ENCODE measurements at regions not wholly inside any gene's neighbourhood (a gene's known extent, or its start where the extent isn't known, plus 50 kb on each side); places are given as distances from the start of the nearest gene placed in this dataset.

DNA sequence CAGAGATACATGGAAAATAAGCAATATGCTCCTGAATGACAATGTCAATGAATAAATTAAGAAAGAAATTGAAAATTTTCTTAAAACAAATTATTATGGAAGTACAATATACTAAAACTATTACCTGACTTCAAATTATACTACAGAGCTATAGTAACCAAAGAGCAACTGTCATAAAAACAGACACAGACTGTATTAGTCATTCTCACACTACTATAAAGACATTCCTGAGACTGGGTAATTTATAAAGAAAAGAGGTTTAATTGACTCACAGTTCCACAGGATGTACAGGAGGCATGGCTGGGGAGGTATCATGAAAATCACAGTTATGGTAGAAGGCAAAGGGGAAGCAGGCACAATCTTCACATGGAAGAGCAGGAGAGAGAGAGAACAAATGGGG lies 60.0 kb upstream of the CYSLTR1 start:
- TF ChIP-seq, protein P1, sequence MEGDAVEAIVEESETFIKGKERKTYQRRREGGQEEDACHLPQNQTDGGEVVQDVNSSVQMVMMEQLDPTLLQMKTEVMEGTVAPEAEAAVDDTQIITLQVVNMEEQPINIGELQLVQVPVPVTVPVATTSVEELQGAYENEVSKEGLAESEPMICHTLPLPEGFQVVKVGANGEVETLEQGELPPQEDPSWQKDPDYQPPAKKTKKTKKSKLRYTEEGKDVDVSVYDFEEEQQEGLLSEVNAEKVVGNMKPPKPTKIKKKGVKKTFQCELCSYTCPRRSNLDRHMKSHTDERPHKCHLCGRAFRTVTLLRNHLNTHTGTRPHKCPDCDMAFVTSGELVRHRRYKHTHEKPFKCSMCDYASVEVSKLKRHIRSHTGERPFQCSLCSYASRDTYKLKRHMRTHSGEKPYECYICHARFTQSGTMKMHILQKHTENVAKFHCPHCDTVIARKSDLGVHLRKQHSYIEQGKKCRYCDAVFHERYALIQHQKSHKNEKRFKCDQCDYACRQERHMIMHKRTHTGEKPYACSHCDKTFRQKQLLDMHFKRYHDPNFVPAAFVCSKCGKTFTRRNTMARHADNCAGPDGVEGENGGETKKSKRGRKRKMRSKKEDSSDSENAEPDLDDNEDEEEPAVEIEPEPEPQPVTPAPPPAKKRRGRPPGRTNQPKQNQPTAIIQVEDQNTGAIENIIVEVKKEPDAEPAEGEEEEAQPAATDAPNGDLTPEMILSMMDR (IDR thresholded peaks at IDR 0.05; ENCODE audit: low read depth, low read length, poor library complexity, severe bottlenecking), result no peak
- TF ChIP-seq EZH2phosphoT487 (IDR thresholded peaks at IDR 0.05; ENCODE audit: borderline replicate concordance, low read length), result no peak

All from DOHH2 (cell line).